GM21786 (cell line): ENCODE measurements at regions not wholly inside any gene's neighbourhood (a gene's known extent, or its start where the extent isn't known, plus 50 kb on each side); places are given as distances from the start of the nearest gene placed in this dataset.
"Not testable (repeated sequence)": the region's sequence is repeated elsewhere in the genome, so short reads cannot be mapped to it uniquely, and the experiment has no call there.

ENCODE experiments used
- ATAC-seq: cut with Tn5 transposase; IDR thresholded peaks from one replicate; pipeline ENCODE4 v1.9.1; 2021; ENCODE audit not compliant: unreplicated experiment

- not testable (repeated sequence) for ATAC-seq
Observed at GRCh38 chr1:120941066-120941465, 51.5 kb downstream of the PPIAL4A start.

- ATAC-seq: not testable (repeated sequence)
Observed at GRCh38 chr1:120941836-120942217, 52.3 kb downstream of the PPIAL4A start.

- ATAC-seq: peak; percentile 81
Observed at GRCh38 chr1:120942218-120942944, 52.8 kb downstream of the PPIAL4A start.

GRCh38 chr1:120942945-120943319 lies 53.4 kb downstream of the PPIAL4A start:
- not testable (repeated sequence) for ATAC-seq

- ATAC-seq: not testable (repeated sequence)
Observed at GRCh38 chr1:120944691-120945090, 55.1 kb downstream of the PPIAL4A start.

GRCh38 chr1:120945122-120945521 lies 55.6 kb downstream of the PPIAL4A start:
- ATAC-seq: not testable (repeated sequence)

- ATAC-seq: not testable (repeated sequence)
Observed at GRCh38 chr1:120947114-120947513, 57.5 kb downstream of the PPIAL4A start.

GRCh38 chr1:120949724-120950123 lies 60.2 kb downstream of the PPIAL4A start:
- not testable (repeated sequence) for ATAC-seq

GRCh38 chr1:120950633-120951032 lies 61.1 kb downstream of the PPIAL4A start:
- not testable (repeated sequence) for ATAC-seq

GRCh38 chr1:120951100-120951499 lies 61.5 kb downstream of the PPIAL4A start:
- ATAC-seq: not testable (repeated sequence)

- not testable (repeated sequence) for ATAC-seq
Observed at GRCh38 chr1:120952207-120952870, 62.8 kb downstream of the PPIAL4A start.

- ATAC-seq: not testable (repeated sequence)
Observed at GRCh38 chr1:120952871-120953265, 63.3 kb downstream of the PPIAL4A start.

GRCh38 chr1:120954736-120955135 lies 65.2 kb downstream of the PPIAL4A start:
- ATAC-seq: no peak

GRCh38 chr1:120955961-120956360 lies 66.4 kb downstream of the PPIAL4A start:
- ATAC-seq: not testable (repeated sequence)

- not testable (repeated sequence) for ATAC-seq
Observed at GRCh38 chr1:120966018-120966417, 76.4 kb downstream of the PPIAL4A start.

- not testable (repeated sequence) for ATAC-seq
Observed at GRCh38 chr1:120972863-120973262, 83.3 kb downstream of the PPIAL4A start.

- not testable (repeated sequence) for ATAC-seq
Observed at GRCh38 chr1:120973836-120974235, 84.3 kb downstream of the PPIAL4A start.

GRCh38 chr1:120977279-120977678 lies 87.7 kb downstream of the PPIAL4A start:
- ATAC-seq: not testable (repeated sequence)

GRCh38 chr1:120981489-120982094 lies 92.0 kb downstream of the PPIAL4A start:
- ATAC-seq: not testable (repeated sequence)

- ATAC-seq: not testable (repeated sequence)
Observed at GRCh38 chr1:120994614-120995013, 105.0 kb downstream of the PPIAL4A start.

- not testable (repeated sequence) for ATAC-seq
Observed at GRCh38 chr1:120995025-120995424, 105.5 kb downstream of the PPIAL4A start.
